Dendritic cell treated with granulocyte-macrophage colony-stimulating factor and Interleukin-4, amounts not matched to agents 40 ng/mL and 50 ng/mL, for 4 days (primary cell): ENCODE measurements at regions not wholly inside any gene's neighbourhood (a gene's known extent, or its start where the extent isn't known, plus 50 kb on each side); places are given as distances from the start of the nearest gene placed in this dataset.

ENCODE experiments used
- H3K27ac Mint-ChIP-seq: one replicate; pipeline ENCODE4 v1.8.0; 2022; ENCODE audit warnings: mild to moderate bottlenecking, mixed read lengths
- H3K27me3 Mint-ChIP-seq: one replicate; pipeline ENCODE4 v1.8.0; 2022; ENCODE audit warnings: mild to moderate bottlenecking, mixed read lengths
- H3K36me3 Mint-ChIP-seq: one replicate; pipeline ENCODE4 v1.8.0; 2022; ENCODE audit warnings: low read depth, mixed read lengths
- H3K4me1 Mint-ChIP-seq: one replicate; pipeline ENCODE4 v1.8.0; 2022; ENCODE audit warnings: low read depth, mixed read lengths
- H3K4me3 Mint-ChIP-seq: one replicate; pipeline ENCODE4 v1.8.0; 2022; ENCODE audit warnings: mild to moderate bottlenecking, moderate library complexity, mixed read lengths
- H3K9me3 Mint-ChIP-seq: one replicate; pipeline ENCODE4 v1.8.0; 2022; ENCODE audit warnings: mixed read lengths
- intact Hi-C: fragments of 100-400 bp; cut with micrococcal nuclease; formaldehyde crosslinking; loops from one replicate; pipeline ENCODE4 v1.15.0; 2022

DNA sequence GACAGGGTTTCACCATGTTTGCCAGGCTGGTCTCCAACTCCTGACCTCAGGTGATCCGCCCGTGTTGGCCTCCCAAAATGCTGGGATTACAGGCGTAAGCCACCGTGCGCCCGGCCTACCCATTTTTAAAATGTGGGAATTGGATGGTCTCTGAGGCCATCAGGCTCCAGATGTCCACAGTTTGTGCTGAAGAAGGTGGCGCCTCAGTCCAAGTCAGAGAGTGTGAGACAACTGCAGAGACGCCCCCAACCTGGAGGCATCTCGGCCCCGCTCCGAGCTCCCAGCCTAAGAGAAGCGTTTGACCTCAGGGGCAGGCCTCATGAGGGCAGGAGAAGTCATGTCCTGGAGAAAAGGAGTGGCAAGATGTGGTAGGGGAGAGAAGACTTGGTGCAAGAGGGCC is 146.5 kb downstream of the MRM1 start:
- intact Hi-C loops: no loop called here
- Mint-ChIP-seq H3K9me3 (no peaks in the 10 kb centered on the region), H3K4me1 (no peaks in the 10 kb centered on the region), H3K36me3 (no peaks in the 10 kb centered on the region), H3K27me3 (peaks cover 4% of the 10 kb centered on the region), H3K27ac (no peak overlapping the region), H3K4me3 (no peak overlapping the region)

GRCh38 chr17:36748272-36748671 is 146.9 kb downstream of the MRM1 start:
- no peak overlapping the region for H3K27ac Mint-ChIP-seq
- H3K4me1 Mint-ChIP-seq: no peaks in the 10 kb centered on the region
- H3K4me3 Mint-ChIP-seq: no peak overlapping the region
- no peaks in the 10 kb centered on the region for H3K36me3 Mint-ChIP-seq
- H3K9me3 Mint-ChIP-seq: no peaks in the 10 kb centered on the region
- H3K27me3 Mint-ChIP-seq: peaks cover 4% of the 10 kb centered on the region
- intact Hi-C loops: no loop called here

GRCh38 chr17:36749493-36749892 is 148.1 kb downstream of the MRM1 start:
- Mint-ChIP-seq H3K9me3 (no peaks in the 10 kb centered on the region), H3K27ac (no peak overlapping the region), H3K36me3 (no peaks in the 10 kb centered on the region), H3K4me3 (no peak overlapping the region), H3K4me1 (no peaks in the 10 kb centered on the region), H3K27me3 (peaks cover 6% of the 10 kb centered on the region)
- intact Hi-C loops: no loop called here

DNA sequence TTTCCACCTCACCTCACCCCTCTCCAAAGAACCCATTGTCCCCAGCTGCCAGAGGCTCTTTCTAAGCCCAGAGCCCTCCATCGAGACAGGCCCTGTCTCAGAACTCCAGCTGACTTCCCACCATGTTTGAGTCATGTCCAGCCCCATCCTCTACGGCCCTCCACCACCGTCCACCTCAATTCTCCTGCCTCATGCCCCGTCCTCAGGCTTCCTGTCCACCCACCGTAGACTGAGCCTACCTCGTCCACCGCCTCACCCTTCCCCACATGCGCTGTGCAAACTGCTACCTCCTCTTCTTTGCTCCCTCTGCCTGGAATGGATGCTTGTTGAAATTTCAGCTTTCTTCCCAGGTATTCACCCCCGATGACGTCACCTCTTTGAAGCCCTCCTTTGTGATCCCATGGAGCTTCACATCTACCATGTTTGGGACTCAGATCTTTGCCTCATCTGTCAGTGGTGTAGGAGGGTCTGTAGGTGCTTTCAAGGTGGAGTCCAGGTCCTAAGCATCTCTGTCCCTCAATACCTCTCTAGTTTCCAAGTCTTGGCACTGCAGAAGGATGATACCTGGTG is 149.0 kb downstream of the MRM1 start:
- intact Hi-C loops: no loop called here
- Mint-ChIP-seq H3K36me3 (no peaks in the 10 kb centered on the region), H3K9me3 (no peaks in the 10 kb centered on the region), H3K4me3 (no peak overlapping the region), H3K27me3 (peaks cover 3% of the 10 kb centered on the region), H3K27ac (no peak overlapping the region), H3K4me1 (no peaks in the 10 kb centered on the region)

DNA sequence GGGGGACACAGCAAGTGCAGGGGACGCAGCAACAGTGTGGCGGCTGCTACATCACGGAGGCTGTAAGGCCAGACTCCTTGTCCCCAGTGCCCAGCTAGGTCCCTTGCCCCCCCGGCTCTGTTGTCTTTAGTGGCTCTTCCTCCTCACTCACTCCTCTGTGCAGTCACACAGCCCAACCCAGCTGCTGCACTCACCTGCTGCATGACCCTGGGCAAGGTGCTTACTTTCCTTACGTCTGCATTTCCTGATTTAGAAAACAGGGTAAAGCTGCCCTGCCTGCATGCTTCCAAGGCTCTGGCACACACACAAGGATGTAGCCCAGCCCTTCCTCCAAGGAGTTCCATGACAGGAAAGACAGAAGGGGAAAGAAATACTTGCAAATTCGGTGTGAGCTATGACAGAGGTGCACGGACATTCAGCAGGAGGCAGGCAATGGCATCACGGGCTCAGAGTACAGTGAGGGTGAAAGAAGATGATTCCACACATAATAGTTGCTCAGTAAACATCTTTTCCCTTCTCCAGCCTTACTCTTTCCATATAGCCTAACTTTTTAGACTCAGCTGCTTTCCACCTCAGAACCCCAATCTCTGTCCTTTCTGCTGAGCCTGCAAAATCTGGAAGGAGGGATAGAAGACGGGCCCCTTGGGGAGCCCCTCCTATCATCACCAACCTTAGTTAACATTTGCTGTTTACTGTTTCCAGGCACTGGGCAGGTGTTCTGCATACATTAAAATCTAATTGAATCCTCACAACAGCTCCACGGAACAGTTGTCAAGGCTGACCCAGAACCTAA is 150.9 kb downstream of the MRM1 start:
- H3K4me3 Mint-ChIP-seq: no peak overlapping the region
- H3K4me1 Mint-ChIP-seq: no peaks in the 10 kb centered on the region
- no peak overlapping the region for H3K27ac Mint-ChIP-seq
- intact Hi-C loops: no loop called here
- H3K9me3 Mint-ChIP-seq: no peaks in the 10 kb centered on the region
- H3K36me3 Mint-ChIP-seq: no peaks in the 10 kb centered on the region
- H3K27me3 Mint-ChIP-seq: peaks cover 3% of the 10 kb centered on the region

DNA sequence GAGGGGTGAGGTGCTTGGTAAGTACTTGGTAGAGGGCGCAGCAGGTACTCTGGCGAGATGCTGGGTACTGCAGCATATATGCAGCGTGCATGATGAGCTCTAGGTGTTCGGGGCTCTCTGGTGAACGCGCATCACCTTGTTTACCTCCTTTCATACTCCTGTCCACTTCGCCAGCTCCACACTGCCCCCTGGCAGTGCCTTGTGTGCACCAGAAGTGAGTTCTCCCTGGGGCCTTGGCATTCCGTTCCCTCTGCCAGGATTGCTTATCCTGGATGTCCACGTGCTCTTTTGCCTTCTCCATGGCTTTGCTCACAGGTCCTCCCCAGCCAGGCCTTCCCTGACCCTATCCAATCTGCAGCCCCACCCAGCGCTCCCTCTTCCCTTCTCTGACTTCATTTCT is 154.2 kb downstream of the MRM1 start:
- Mint-ChIP-seq H3K4me1 (no peaks in the 10 kb centered on the region), H3K9me3 (peaks cover under 1% of the 10 kb centered on the region), H3K36me3 (no peaks in the 10 kb centered on the region), H3K27me3 (peaks cover 3% of the 10 kb centered on the region), H3K4me3 (no peak overlapping the region), H3K27ac (no peak overlapping the region)
- intact Hi-C loops: no loop called here

DNA sequence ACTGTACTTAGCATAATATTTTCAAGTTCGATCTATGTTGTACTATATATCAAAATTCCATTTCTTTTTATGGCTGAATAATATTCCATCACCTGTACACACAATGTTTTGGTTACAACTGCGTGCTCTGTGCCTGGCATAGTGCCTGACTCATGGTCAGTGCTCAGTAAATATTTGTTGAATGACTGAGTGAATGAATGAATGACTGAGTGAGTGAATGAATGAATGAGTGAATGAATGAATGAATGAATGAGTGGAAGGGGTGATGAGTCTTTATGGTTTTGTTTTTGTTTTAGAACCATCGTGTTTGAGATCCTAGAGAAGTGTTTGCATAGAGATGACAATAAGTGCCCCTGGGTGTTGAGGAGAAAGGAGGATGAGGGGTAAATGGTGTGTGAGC is 155.3 kb downstream of the MRM1 start:
- intact Hi-C loops: no loop called here
- H3K9me3 Mint-ChIP-seq: peaks cover 11% of the 10 kb centered on the region
- H3K27ac Mint-ChIP-seq: no peak overlapping the region
- H3K4me3 Mint-ChIP-seq: no peak overlapping the region
- peaks cover 3% of the 10 kb centered on the region for H3K27me3 Mint-ChIP-seq
- no peaks in the 10 kb centered on the region for H3K36me3 Mint-ChIP-seq
- no peaks in the 10 kb centered on the region for H3K4me1 Mint-ChIP-seq

DNA sequence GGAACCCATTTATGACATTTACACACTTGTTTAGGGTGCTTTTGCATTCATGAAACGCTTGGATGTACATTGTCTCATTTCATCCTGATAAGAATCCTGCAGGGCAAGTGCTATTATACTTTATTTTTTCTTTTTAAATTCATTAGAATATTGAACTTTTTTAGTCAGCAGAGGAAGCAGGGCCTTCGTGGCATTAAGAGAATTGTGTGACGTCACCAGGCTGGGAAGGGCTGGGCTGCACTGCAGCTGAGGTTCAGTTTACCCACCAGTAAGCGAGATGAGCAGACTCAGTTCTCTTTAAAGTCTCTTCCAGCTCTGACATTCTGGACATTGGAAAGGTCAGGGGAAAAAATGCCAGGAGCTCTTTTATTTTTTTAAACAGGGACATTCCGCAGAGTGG is 159.0 kb downstream of the MRM1 start:
- H3K4me1 Mint-ChIP-seq: no peaks in the 10 kb centered on the region
- H3K27me3 Mint-ChIP-seq: peaks cover 3% of the 10 kb centered on the region
- intact Hi-C loops: no loop called here
- peaks cover 11% of the 10 kb centered on the region for H3K9me3 Mint-ChIP-seq
- H3K4me3 Mint-ChIP-seq: no peak overlapping the region
- H3K27ac Mint-ChIP-seq: no peak overlapping the region
- no peaks in the 10 kb centered on the region for H3K36me3 Mint-ChIP-seq

GRCh38 chr17:36761203-36761950 is 160.0 kb downstream of the MRM1 start:
- Mint-ChIP-seq H3K27ac (no peak overlapping the region), H3K4me3 (no peak overlapping the region), H3K27me3 (peaks cover 3% of the 10 kb centered on the region), H3K9me3 (peaks cover 11% of the 10 kb centered on the region), H3K4me1 (no peaks in the 10 kb centered on the region), H3K36me3 (no peaks in the 10 kb centered on the region)
- intact Hi-C loops: no loop called here

GRCh38 chr17:36765436-36766043 is 164.2 kb downstream of the MRM1 start:
- Mint-ChIP-seq H3K9me3 (peaks cover 11% of the 10 kb centered on the region), H3K4me1 (no peaks in the 10 kb centered on the region), H3K27me3 (peaks cover 16% of the 10 kb centered on the region), H3K36me3 (no peaks in the 10 kb centered on the region), H3K27ac (no peak overlapping the region), H3K4me3 (no peak overlapping the region)
- intact Hi-C loops: no loop called here

DNA sequence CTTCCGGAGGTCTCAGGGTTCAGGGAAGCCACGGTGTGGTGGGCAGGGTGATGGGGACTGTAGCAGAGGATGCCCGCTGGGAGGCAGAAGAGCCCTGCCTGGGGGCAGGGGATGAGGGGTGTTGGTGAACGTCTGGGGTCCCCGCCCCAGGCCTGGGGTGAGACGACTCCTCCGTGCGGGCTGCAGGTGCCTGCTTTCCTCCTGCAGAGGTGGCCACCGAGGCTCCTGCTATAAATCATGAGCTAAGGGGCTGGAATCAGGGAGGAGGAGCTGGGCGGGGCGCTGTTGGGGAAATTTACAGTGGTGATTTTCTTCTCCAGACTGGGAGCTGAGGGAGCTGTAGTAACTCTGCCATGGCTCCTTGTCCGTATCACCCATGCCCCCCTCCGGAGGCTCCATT is 167.0 kb downstream of the MRM1 start:
- intact Hi-C loops: no loop called here
- Mint-ChIP-seq H3K36me3 (no peaks in the 10 kb centered on the region), H3K27ac (no peak overlapping the region), H3K9me3 (no peaks in the 10 kb centered on the region), H3K4me1 (no peaks in the 10 kb centered on the region), H3K4me3 (no peak overlapping the region), H3K27me3 (peaks cover 32% of the 10 kb centered on the region)

GRCh38 chr17:36773039-36773438 is 164.2 kb upstream of the LHX1 start:
- no peaks in the 10 kb centered on the region for H3K9me3 Mint-ChIP-seq
- peaks cover 40% of the 10 kb centered on the region for H3K27me3 Mint-ChIP-seq
- H3K27ac Mint-ChIP-seq: no peak overlapping the region
- H3K4me1 Mint-ChIP-seq: no peaks in the 10 kb centered on the region
- H3K4me3 Mint-ChIP-seq: no peak overlapping the region
- intact Hi-C loops: no loop called here
- no peaks in the 10 kb centered on the region for H3K36me3 Mint-ChIP-seq

DNA sequence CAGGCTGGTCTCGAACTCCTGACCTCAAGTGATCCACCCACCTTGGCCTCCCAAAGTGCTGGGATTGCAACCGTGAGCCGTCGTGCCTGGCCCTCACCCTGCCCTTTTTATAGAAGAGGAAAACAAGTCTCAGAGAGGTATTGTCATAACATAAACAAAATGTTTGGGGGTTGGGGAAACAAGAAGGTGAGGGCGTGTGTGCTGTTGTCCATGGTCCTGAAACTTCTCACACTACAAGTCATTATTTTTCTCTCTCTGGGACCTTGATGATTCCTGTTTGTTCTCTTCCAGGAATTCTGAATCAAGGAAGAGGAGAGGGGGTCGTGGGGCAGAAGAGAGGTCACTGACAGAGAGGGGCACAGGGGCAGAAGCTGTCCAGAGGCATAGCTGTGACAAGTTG is 160.2 kb upstream of the LHX1 start:
- peaks cover 28% of the 10 kb centered on the region for H3K27me3 Mint-ChIP-seq
- H3K27ac Mint-ChIP-seq: no peak overlapping the region
- no peaks in the 10 kb centered on the region for H3K4me1 Mint-ChIP-seq
- H3K36me3 Mint-ChIP-seq: no peaks in the 10 kb centered on the region
- no peaks in the 10 kb centered on the region for H3K9me3 Mint-ChIP-seq
- intact Hi-C loops: no loop called here
- H3K4me3 Mint-ChIP-seq: no peak overlapping the region

GRCh38 chr17:36778448-36778847 is 158.8 kb upstream of the LHX1 start:
- H3K4me1 Mint-ChIP-seq: no peaks in the 10 kb centered on the region
- intact Hi-C loops: no loop called here
- no peak overlapping the region for H3K27ac Mint-ChIP-seq
- no peaks in the 10 kb centered on the region for H3K9me3 Mint-ChIP-seq
- peaks cover 16% of the 10 kb centered on the region for H3K27me3 Mint-ChIP-seq
- H3K36me3 Mint-ChIP-seq: no peaks in the 10 kb centered on the region
- no peak overlapping the region for H3K4me3 Mint-ChIP-seq
